GM21737 (cell line): ENCODE measurements at regions not wholly inside any gene's neighbourhood (a gene's known extent, or its start where the extent isn't known, plus 50 kb on each side); places are given as distances from the start of the nearest gene placed in this dataset.
A peak's percentile ranks its signal among the peaks of the same experiment; 100 is the strongest.

Experiments used
- ATAC-seq: cut with Tn5 transposase; IDR thresholded peaks from one replicate; pipeline ENCODE4 v1.9.1; 2021; ENCODE audit warnings: mild to moderate bottlenecking, moderate library complexity; ENCODE audit not compliant: unreplicated experiment

DNA sequence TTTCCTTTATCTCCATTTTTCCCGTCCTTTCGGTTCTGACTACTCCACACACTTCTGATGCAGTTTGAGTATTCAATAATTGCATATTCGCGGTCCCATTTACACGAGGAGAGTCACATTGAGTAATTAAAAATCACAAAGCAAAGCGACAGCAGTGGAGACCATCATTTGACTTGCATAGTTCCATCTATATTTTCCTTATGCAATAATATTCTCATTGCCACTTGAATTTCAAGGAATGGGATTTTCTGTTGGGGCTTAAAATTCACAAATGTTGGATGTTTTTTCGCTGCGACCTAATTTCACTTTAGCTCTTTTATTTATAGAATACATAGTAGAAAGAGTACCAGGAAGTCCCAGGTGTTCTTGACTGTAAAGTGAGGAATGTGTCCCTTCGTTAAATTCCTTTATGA lies 186.8 kb downstream of the ZEB2 start:
- no peak for ATAC-seq

DNA sequence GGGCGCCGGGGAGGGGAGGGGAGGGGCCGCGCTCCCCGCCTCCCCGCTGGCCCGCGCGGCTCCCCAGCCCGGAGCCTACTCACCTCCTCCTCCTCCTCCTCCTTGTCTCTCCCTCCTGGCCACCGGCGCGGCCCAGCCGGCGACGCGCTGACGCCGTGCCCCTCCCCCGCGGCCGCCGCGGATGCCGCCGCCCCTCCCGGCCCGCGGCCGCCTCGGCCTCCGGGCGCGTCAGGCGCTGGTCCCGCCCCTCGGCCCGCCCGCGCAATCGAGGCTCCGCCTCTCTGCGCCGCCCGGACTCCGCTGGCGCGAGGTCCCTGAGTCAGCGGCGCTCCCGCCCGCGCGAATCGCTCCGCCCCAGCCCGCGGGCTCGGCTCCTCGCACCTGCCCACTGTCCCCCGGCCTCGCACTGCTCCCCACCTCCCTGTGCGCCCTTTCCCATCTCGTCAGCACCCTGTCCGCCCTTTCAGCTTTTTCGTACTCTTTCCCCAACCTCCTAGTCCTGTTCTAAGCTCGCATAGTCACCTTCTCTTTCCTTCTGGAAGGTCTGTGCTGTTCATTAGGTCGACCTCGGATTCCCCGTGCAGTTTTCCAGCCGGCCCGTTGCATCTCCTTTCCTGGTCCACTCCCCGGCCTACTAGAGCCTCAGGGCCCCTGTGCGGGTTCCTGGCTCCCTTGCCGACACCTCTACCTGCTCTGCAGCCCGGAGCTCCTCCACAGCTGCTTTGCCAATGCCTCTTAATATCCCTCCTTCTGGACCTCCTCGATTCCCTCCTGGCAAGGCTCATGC lies 187.4 kb downstream of the ZEB2 start:
- ATAC-seq, result peak; percentile 94

DNA sequence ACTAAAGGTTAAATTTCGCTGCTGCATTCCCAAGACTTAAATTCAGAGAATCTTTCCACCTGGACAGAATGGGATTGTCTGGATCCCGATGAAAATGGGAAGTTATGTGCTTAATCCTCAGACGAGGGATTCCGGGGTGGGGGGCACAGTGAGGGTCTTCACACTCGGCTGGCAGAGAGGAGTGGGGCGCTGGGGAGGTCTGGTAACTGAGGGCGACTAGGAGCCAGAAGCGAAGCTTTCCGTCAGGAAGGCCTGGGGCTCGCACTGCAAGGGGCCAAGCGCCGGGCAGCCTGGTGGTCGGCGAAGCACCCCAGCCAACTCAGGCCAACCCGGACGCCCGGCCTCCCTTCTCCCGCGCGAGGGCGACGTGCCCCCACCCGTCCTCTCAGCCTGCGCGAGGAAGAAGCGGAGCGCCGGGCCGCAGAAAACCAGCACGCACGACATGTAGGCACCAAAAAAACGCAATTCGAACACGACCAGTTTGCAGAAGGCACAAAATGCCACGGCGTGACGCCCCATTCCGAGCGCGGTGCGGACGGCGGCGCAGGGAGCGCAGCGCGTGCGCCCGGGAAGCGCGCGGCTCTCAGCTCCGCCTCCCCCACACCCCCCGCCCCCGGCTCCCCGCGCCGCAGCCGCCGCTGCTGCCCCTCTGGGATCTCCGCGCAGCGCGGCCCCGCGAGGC lies 188.1 kb downstream of the ZEB2 start:
- ATAC-seq, result peak; percentile 64

DNA sequence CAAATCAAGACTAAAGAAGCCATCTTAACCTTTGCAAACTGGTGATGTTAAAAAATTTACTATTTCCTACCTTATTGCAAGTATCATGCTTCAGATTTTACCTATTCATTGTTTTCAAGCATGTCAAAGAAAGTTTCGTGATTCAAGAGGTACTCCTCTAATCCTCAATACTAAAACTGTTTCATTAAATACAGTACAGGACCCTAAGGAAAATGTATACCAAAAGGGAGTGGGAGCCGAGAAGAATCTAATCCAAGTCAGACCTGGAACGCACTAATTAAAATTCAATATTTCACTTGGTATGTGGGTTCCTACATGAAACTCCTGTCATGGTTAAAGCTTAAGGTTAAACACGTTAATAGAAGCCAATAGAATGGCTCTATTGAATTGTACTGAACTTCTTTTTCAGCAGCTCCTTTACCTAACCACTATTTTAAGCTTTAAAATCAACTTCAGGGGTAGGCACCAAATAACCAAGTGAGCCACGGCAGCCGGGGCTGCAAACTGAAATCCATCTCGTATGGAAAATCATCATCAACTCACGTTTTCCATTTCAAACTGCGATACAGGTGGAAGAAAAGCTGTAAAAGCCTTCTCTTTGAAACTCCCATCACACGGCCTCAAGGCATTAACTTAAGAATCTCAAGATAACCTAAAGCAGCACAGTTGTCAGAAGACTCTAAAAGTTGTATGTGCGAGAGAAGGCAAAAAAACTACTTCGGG lies 188.8 kb downstream of the ZEB2 start:
- no peak for ATAC-seq

DNA sequence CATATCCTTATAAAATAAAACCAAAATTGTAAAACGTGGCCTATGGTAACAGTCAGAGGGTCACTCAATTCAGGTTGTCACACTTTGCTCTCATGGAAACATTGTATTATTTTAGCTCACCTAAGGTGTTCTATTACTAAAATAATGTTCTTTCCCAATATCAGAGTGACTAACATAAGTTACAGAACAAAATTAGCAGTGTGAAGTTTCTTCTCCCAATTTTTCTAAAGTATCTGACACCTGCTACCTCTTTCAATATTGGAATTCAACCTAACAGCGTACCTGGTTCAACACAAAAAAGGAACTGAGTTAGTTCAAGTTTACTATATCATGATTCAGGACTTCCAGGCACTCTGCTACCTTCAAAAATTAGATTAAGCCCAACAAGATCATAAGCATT lies 190.4 kb downstream of the ZEB2 start:
- ATAC-seq, result no peak

DNA sequence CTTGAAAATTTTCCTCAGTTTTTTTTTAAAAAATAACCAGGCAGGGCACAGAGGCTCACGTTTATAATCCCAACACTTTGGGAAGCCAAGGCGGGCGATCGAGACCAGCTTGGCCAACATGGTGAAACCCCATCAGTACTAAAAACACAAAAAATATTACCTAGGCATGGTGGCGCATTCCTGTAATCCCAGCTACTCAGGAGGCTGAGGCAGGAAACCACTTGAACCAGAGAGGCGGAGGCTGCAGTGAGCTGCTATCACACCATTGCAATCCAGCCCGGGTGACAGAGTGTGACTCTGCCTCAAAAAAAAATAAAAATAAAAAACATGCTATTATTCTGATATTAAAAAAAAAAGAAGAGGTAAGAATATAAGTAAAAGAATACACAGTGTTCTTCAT lies 191.0 kb downstream of the ZEB2 start:
- no peak for ATAC-seq

DNA sequence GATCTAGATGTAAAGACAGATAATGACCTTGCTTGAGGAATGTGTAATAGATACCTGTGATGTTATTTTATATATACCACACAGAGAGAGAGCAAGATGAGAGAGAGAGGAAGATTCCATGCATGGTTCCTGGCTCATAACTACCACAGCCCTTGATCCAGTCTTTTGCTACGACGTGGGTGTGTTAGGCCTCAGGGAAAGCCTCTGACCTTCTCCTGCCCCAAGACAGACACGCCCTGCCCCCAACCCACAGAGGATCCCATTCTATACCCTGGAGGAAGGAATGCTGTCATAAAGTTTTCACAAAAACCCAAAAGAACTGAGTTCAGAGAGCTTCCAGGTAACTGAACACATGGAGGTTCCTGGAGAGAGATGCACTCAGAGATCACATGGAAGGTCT lies 193.1 kb downstream of the ZEB2 start:
- no peak for ATAC-seq

DNA sequence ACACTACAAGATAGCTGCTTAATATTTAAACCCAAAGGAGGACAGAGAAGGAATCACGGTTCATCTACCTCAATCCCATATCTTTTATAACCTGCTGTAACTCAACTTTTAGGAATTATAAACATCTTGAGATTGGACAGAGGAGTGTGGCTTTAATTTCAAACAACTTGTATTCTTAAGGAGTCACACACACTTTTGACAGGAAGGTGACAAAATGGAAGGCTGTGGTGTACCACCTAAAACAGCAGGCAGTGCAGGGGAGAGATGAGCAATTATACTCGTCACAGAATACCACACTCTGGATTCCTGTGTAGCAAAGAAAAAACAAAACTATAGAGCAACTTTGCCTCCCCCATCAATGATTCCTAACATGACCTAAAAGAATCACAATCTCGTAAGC lies 194.8 kb downstream of the ZEB2 start:
- ATAC-seq, result peak; percentile 71

DNA sequence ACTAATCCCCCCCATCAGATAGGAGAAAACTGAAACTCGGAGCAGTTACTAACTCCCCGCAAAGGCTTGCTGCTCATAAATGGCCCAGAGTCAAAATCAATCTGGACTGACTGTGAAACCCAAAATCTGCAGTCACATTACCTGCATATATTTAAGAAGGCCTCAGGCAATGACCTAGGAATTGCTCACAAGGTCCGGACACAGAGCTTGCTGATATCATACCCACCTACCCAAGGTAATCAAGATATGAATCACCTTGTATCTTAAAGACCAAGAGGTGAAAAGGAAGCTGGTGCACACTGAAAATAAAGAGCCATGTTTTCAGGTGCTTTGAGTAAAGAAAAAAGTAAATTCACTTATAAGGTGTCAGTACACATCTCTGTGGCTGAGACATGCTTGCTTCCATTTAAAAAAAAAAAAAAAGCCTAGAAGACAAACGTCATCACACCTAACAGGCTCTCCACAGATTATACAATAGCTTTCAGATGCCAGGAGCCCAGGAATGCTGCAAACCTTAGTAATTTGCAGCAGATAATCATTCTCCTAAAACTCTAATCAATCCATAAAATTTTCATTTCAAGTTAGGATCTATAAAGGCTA lies 195.4 kb downstream of the ZEB2 start:
- ATAC-seq, result peak; percentile 39

DNA sequence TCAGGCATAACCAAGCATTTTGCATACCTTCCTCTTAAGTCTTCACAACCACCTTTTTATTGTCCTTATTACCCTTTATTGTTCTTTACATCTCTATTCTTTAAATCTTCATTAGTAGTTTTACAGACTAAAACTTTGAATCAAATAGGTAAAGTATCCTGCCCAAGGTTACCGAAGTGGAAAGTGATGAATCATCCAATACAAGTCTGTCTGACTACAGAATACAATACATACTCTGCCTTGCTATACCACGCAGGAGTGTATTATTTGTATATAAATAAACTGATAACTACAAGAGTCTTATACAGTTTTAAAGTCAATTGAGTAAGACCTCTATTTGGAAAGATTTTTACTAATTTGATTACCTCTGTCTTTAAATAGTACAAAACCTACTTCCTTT lies 196.0 kb downstream of the ZEB2 start:
- ATAC-seq, result peak; percentile 37

DNA sequence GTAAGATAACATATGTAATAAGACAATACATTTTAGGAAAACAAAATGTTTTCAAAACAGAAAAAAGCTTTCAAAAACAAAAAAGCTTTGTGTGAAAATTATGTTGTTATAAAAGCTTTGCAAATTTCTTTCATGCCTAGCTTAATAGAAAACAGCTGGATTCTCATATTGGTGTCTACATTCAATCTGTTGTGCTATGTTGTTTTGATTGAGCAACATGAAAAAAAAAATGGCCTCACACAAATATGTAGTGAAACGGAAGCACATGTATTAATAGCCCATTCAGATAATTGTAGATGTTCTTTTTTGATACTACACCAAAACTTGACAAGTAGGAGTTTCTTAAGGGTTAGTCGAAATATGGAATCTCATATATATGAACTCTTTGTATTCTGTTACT lies 197.5 kb downstream of the ZEB2 start:
- no peak for ATAC-seq

DNA sequence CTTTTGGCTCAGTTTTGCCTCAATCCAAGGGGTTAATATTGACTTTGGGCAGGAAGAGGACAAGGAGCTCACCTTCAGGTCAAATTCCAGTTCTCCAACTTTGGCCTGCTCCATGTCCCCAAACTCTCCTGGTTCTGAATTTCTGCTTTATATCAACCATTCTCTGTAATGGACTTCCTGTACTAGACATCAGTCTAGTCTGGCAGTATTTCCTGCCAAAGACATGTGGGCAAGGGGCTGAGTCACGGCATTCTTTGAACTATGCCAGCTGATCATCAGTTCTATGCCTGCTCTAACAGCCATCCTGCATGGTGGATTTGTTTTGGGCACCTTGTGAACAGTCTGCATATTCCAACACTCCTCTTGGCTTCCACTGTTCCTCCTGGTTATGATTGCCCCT lies 199.4 kb downstream of the ZEB2 start:
- ATAC-seq, result no peak

DNA sequence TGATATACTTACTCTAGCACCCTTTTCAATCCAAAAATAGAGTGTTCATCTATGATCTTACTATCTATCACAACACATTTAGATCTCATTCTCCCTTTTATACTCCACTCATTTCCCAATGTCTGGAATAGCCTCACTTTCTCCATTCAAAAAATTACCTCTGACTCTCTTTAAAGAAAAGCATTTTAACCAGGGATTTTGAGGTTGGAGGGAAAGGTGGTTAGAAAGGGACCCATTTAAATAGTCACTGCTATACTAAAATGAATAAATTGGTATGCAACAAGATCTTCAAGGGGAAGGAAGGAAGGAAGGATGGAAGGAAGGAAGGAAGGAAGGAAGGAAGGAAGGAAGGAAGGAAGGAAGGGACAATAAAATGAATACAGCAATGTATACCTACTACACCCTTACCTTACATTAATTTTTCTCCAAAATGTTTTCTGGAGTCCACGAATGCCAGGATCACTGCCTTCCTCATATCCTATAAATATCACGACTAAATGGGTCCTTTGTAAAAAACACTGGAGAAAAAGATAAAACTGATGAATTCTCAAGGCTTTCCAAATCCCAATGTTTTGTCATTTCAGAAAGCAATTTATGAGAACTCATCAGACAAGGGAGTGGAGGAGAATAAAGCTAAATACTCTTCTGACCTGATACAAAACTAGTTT lies 202.7 kb downstream of the ZEB2 start:
- no peak for ATAC-seq

DNA sequence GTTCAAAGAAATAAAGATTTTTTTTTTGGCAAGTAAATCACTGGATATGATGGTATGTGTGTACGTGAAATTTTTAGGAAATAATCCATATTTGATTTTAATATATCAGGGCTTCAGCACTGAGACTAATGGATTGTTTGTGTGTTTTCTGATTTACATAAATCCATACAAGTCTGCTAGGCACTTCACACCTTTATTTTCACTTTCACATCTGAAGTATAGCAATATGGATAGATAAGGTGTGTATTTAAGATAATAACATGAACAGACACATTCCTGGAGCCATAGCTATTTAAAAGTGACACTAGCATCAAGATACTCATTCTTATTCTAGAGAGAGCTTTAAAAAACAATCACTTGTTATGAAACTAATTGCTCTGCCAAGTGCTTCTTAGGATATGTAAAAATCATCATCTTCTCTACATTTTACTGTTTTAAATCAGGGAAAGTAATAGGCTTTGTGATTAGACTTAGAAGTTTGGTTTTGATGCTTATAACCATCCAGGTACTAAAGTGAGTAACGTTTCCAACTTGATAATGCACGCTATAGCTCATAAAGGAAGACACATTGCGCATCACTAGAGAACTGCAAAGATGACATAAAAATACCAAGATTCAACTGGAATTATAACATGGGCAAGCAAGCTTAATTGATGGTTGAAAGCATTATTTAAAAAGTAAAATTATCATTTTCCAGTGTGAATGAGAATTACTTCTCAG lies 208.9 kb downstream of the ZEB2 start:
- no peak for ATAC-seq

DNA sequence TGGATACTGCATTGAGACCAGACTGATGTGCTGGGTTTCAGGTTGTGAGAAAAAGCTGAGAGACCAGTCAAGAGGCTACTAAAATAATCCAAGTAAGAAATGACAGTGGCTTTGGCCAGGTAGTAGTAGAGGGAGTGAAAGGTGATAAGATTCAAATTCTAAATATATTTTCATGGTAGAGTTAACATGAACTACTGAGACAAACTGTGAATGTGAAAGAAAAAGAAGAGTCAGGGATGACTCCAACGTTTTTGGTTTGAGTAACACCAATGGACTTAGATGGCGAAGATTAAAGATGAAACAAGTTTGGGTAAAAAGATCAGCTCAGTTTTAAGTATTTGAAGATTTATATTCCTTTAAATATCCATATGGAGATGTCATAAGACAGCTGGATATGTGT lies 209.4 kb downstream of the ZEB2 start:
- no peak for ATAC-seq

DNA sequence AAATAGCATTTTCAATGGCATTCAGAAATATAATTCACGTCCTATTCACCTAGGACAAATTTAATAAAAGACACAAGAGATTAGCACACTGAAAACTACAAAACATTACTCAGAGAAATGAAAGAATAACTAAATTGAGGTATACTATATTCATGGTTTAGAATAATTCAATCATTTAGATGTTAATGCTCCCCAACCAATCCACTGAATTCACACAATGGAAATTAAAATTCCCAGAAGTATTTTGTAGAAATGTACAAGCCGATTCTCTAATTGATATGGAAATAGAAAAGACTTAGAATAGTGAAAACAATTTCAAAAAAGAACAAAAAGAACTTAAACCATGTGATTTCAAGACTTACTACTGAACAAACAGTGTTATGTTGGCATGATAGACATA lies 212.2 kb downstream of the ZEB2 start:
- no peak for ATAC-seq

DNA sequence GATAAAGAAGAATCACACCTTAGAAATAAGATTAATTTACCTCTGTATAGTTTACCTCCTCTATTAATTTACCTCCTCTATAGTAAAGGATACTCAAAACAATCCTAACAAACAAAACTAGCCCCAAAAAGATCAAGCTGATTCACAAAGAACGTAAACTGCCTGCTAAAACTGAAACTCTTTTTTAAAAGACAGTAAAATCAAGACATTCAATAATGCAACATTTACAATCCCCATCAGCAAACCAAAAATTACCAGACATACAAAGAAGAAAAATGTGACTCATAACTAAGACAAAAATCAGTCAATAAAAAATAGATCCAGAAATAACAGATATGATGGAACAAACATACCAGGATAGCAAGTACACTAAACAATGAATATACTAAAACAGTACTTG lies 215.7 kb downstream of the ZEB2 start:
- ATAC-seq, result no peak

DNA sequence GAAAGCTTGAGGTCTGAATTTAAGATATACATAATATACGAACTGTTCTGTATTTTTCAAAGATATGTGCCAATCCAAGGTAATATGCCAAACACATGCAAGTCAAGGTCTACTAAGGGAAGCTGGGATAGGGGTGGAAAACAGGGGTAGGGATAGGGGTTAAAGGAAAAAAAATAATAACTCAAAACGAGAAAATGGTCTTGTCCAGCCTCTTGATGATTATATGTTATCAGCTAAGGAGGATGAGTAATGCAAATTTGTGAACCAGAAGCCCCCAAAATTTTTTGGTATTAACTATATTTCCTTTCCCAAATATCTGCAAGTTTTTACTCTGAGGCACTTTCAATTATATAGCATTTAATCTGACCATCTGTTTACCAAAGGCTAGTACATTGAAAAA lies 219.3 kb downstream of the ZEB2 start:
- no peak for ATAC-seq

DNA sequence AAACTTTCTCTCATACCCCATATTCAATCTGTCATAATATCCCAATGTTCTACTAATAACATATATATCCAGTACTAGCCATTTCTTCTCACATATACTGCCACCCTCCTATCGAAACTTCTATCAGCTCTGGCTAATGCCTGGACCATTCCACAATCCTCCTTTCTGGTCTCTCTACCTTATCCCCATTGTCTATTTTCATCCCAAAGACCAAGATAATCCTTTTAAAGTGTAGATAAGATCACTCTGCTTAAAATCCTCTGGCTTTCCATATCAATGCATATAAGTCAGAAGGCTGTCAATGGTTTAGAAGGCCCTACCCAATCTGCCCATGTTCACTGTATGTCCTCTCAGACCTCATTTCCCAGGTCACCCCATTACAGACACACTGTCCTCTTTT lies 229.6 kb downstream of the ZEB2 start:
- no peak for ATAC-seq

DNA sequence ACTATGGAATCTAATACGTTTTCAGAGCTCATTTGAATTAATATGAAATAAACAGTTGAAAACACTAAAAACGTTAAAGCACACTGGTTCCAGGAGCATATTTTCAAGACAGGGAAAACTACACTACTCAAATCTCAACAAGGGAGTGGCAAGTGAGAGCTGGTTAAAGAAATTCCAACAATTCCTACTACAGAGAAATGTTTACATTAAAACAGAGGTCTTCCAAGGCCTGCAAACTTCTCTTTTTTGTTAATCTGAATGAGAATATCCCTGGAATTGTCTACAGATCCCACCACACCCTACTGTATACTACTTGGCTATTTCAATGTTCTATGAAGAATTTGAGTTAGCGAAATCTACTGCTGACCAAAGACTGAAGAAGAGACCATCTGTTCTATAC lies 231.5 kb downstream of the ZEB2 start:
- no peak for ATAC-seq
